Left lobe of liver (tissue), 2 donors: ENCODE measurements at regions not wholly inside any gene's neighbourhood (a gene's known extent, or its start where the extent isn't known, plus 50 kb on each side); places are given as distances from the start of the nearest gene placed in this dataset.
"Not testable (repeated sequence)": the region's sequence is repeated elsewhere in the genome, so short reads cannot be mapped to it uniquely, and the experiment has no call there.

Experiments
- ATAC-seq: fragments of 200-7000 bp; cut with Tn5 transposase; one replicate; pipeline ENCODE4 v1.9.1; 2020; ENCODE audit warnings: mild to moderate bottlenecking, moderate library complexity
- DNase-seq: peaks from one replicate; pipeline ENCODE4 v3.0.0-alpha.2; 2020; ENCODE audit warnings: low spot score
- donor health status: DM: no; HTN: no; CAD: no; lungs with moderate emphysema.
- donor health status: DM: no; HTN: yes; CAD: no.

- no peak for DNase-seq
- no peak for ATAC-seq
These were observed 834.4 kb upstream of the NRXN1 start for GRCh38 chr2:51866361-51866760.

- ATAC-seq: no peak
- DNase-seq: no peak
These were observed 827.3 kb upstream of the NRXN1 start for GRCh38 chr2:51859260-51859659.

- no peak for DNase-seq
- ATAC-seq: no peak
These were observed 823.8 kb upstream of the NRXN1 start for GRCh38 chr2:51855683-51856082.

- ATAC-seq (no peak), DNase-seq (no peak)
These were observed 814.9 kb upstream of the NRXN1 start for GRCh38 chr2:51846796-51847195.

- ATAC-seq: no peak
- no peak for DNase-seq
These were observed 814.1 kb upstream of the NRXN1 start for GRCh38 chr2:51846018-51846417.

- DNase-seq: no peak
- no peak for ATAC-seq
These were observed 812.7 kb upstream of the NRXN1 start for GRCh38 chr2:51844596-51844995.

- DNase-seq (no peak), ATAC-seq (no peak)
These were observed 797.5 kb upstream of the NRXN1 start for GRCh38 chr2:51829477-51829876.

- no peak for ATAC-seq
- no peak for DNase-seq
These were observed 793.9 kb upstream of the NRXN1 start for GRCh38 chr2:51825823-51826222.

GRCh38 chr2:51813247-51813646 is 781.3 kb upstream of the NRXN1 start:
- ATAC-seq (no peak), DNase-seq (no peak)

- no peak for DNase-seq
- no peak for ATAC-seq
These were observed 780.4 kb upstream of the NRXN1 start for GRCh38 chr2:51812138-51812866.

GRCh38 chr2:51810197-51810596 is 778.3 kb upstream of the NRXN1 start:
- ATAC-seq (no peak), DNase-seq (no peak)

- ATAC-seq (no peak), DNase-seq (no peak)
These were observed 775.3 kb upstream of the NRXN1 start for GRCh38 chr2:51807229-51807628.

- no peak for ATAC-seq
- DNase-seq: no peak
These were observed 763.4 kb upstream of the NRXN1 start for GRCh38 chr2:51795248-51795888.

- ATAC-seq (no peak), DNase-seq (no peak)
These were observed 759.6 kb upstream of the NRXN1 start for GRCh38 chr2:51791496-51791895.

GRCh38 chr2:51790854-51791253 is 758.9 kb upstream of the NRXN1 start:
- no peak for DNase-seq
- ATAC-seq: no peak

GRCh38 chr2:51789918-51790317 is 758.0 kb upstream of the NRXN1 start:
- ATAC-seq: no peak

GRCh38 chr2:51782921-51783765 is 751.2 kb upstream of the NRXN1 start:
- no peak for ATAC-seq
- no peak for DNase-seq

More at GRCh38 chr2:51789918-51790317, 758.0 kb upstream of the NRXN1 start:
- DNase-seq: no peak

GRCh38 chr2:51781691-51782090 is 749.8 kb upstream of the NRXN1 start:
- DNase-seq: no peak

GRCh38 chr2:51780353-51780752 is 748.4 kb upstream of the NRXN1 start:
- DNase-seq (no peak), ATAC-seq (no peak)

More at GRCh38 chr2:51781691-51782090, 749.8 kb upstream of the NRXN1 start:
- no peak for ATAC-seq

GRCh38 chr2:51779723-51780122 is 747.8 kb upstream of the NRXN1 start:
- not testable (repeated sequence) for DNase-seq, ATAC-seq

GRCh38 chr2:51778806-51779205 is 746.9 kb upstream of the NRXN1 start:
- ATAC-seq: no peak
- DNase-seq: no peak

GRCh38 chr2:51774606-51775005 is 742.7 kb upstream of the NRXN1 start:
- ATAC-seq, DNase-seq: not testable (repeated sequence)
